SK-N-SH (cell line): ENCODE measurements at regions not wholly inside any gene's neighbourhood (a gene's known extent, or its start where the extent isn't known, plus 50 kb on each side); places are given as distances from the start of the nearest gene placed in this dataset.

Experiments
- CTCF ChIA-PET: fragments of 300-600, 350-600 bp; formaldehyde crosslinking; extraction: SDS; loops from one replicate; lab custom pipeline; 2021; lab: Yijun Ruan, JAX
- POLR2A ChIA-PET: fragments of 350-600 bp; sonication (Branson Sonifier 250); formaldehyde crosslinking; extraction: SDS; loops from one replicate; lab custom pipeline; 2020; ENCODE audit warnings: antibody characterized with exemption, inconsistent platforms; lab: Yijun Ruan, JAX
- DNase-seq: peaks from one replicate; pipeline ENCODE4 v3.0.0; 2012
- H2AFZ ChIP-seq: fragments of 200-600 bp; sonication (generic); 2 replicates; pipeline ENCODE4 v1.8.1; 2016; ENCODE audit warnings: antibody characterized with exemption, mild to moderate bottlenecking, low read depth
- H3F3A ChIP-seq: fragments of 200-600 bp; sonication (generic); replicated peaks from 2 replicates; pipeline ENCODE3; 2016; ENCODE audit warnings: antibody characterized with exemption, mild to moderate bottlenecking; ENCODE audit not compliant: insufficient read depth
- H3K27ac ChIP-seq, 2 experiments: fragments of 200-500 bp in 1 of 2; fragments of 200-600 bp in 1 of 2; sonication (Bioruptor generic) in 1 of 2; sonication (generic), shearing (Covaris generic) in 1 of 2; 2 replicates each; pipeline versions ENCODE4 v1.5.1 to v1.6.1; 2014 to 2016; ENCODE audit warnings: low read depth in 2 of 2, inconsistent platforms in 1 of 2, low read length in 1 of 2, mild to moderate bottlenecking in 1 of 2, mixed read lengths in 1 of 2
- H3K27me3 ChIP-seq: fragments of 200-600 bp; sonication (generic), shearing (Covaris generic); 2 replicates; pipeline ENCODE4 v1.6.1; 2016; ENCODE audit warnings: mixed run types; ENCODE audit not compliant: insufficient read depth
- H3K36me3 ChIP-seq, 2 experiments: fragments of 200-500 bp in 1 of 2; fragments of 200-600 bp in 1 of 2; sonication (Bioruptor generic) in 1 of 2; sonication (generic) in 1 of 2; replicated peaks in 1 of 2; 2 replicates each; pipeline versions ENCODE3 to v1.5.1; 2014 to 2016; ENCODE audit warnings: low read length in 1 of 2, mild to moderate bottlenecking in 1 of 2; ENCODE audit not compliant: insufficient read depth in 2 of 2, control insufficient read depth in 1 of 2
- H3K4me1 ChIP-seq, 2 experiments: fragments of 200-500 bp in 1 of 2; fragments of 200-600 bp in 1 of 2; sonication (Bioruptor generic) in 1 of 2; sonication (generic), shearing (Covaris generic) in 1 of 2; 2 replicates each; pipeline versions ENCODE4 v1.5.1 to v1.6.1; 2014 to 2016; ENCODE audit warnings: low read depth in 1 of 2, low read length in 1 of 2, mixed run types in 1 of 2; ENCODE audit not compliant: insufficient read depth in 2 of 2, control insufficient read depth in 1 of 2
- H3K4me2 ChIP-seq: fragments of 200-600 bp; sonication (generic), shearing (Covaris generic); 2 replicates; pipeline ENCODE4 v1.6.1; 2017; ENCODE audit warnings: mixed run types
- H3K4me3 ChIP-seq, 2 experiments: fragments of 200-500 bp in 1 of 2; fragments of 200-600 bp in 1 of 2; sonication (Bioruptor generic) in 1 of 2; sonication (generic), shearing (Covaris generic) in 1 of 2; 2 replicates each; pipeline versions ENCODE4 v1.5.1 to v1.8.1; 2014 to 2016; ENCODE audit warnings: low read depth in 2 of 2, inconsistent platforms in 1 of 2, low read length in 1 of 2, mild to moderate bottlenecking in 1 of 2, mixed read lengths in 1 of 2, moderate library complexity in 1 of 2
- H3K79me2 ChIP-seq: fragments of 200-600 bp; sonication (generic); 2 replicates; pipeline ENCODE4 v1.8.1; 2017; ENCODE audit warnings: mild to moderate bottlenecking; ENCODE audit not compliant: insufficient read depth
- H3K9ac ChIP-seq: fragments of 200-600 bp; sonication (generic); 2 replicates; pipeline ENCODE4 v1.6.1; 2017; ENCODE audit warnings: mixed run types
- H3K9me2 ChIP-seq: fragments of 200-600 bp; sonication (generic); 2 replicates; pipeline ENCODE4 v1.6.1; 2017; ENCODE audit warnings: mixed run types
- H3K9me3 ChIP-seq: fragments of 200-600 bp; sonication (generic); 2 replicates; pipeline ENCODE4 v1.6.1; 2017; ENCODE audit warnings: mixed run types, mild to moderate bottlenecking, moderate library complexity
- H4K20me1 ChIP-seq: fragments of 200-600 bp; sonication (generic); 2 replicates; pipeline ENCODE4 v1.6.1; 2017; ENCODE audit warnings: mild to moderate bottlenecking, mixed run types; ENCODE audit not compliant: insufficient read depth
- ELF1 ChIP-seq: IDR thresholded peaks from 2 replicates; pipeline ENCODE4 v1.4.0; 2012
- EP300 ChIP-seq, 2 experiments: IDR thresholded peaks; 2 replicates each; pipeline versions ENCODE4 v1.4.0 to v1.6.1; 2012; ENCODE audit warnings: borderline replicate concordance in 1 of 2, low read depth in 1 of 2, low read length in 1 of 2
- FOSL2 ChIP-seq: IDR thresholded peaks from 2 replicates; pipeline ENCODE4 v1.4.0; 2012; ENCODE audit warnings: low read depth, mild to moderate bottlenecking, moderate library complexity, borderline replicate concordance
- FOXM1 ChIP-seq: IDR thresholded peaks from 2 replicates; pipeline ENCODE4 v1.4.0; 2012; ENCODE audit warnings: low read depth, mild to moderate bottlenecking
- GATA2 ChIP-seq: sonication (generic); formaldehyde crosslinking; IDR thresholded peaks from 2 replicates; pipeline ENCODE4 v1.5.0; 2020; ENCODE audit warnings: mild to moderate bottlenecking, missing genetic modification reagents
- JUND ChIP-seq: IDR thresholded peaks from 2 replicates; pipeline ENCODE4 v1.4.0; 2012
- MXI1 ChIP-seq: IDR thresholded peaks from 2 replicates; pipeline ENCODE4 v1.6.1; 2012; ENCODE audit warnings: mild to moderate bottlenecking, low read depth, low read length, improper control_type of control experiment
- NFIC ChIP-seq: IDR thresholded peaks from 2 replicates; pipeline ENCODE4 v1.4.0; 2012; ENCODE audit warnings: borderline replicate concordance
- PBX3 ChIP-seq: IDR thresholded peaks from 2 replicates; pipeline ENCODE4; 2012
- POLR2AphosphoS5 ChIP-seq: IDR thresholded peaks from 2 replicates; pipeline ENCODE4 v1.6.1; 2012; ENCODE audit warnings: low read depth, low read length
- SIN3A ChIP-seq: IDR thresholded peaks from 2 replicates; pipeline ENCODE4 v1.6.1; 2012; ENCODE audit warnings: low read depth, mild to moderate bottlenecking, low read length, moderate library complexity, borderline replicate concordance
- TCF12 ChIP-seq: IDR thresholded peaks from 2 replicates; pipeline ENCODE4 v1.4.0; 2012
- TEAD4 ChIP-seq: IDR thresholded peaks from 2 replicates; pipeline ENCODE4 v1.4.0; 2012; ENCODE audit warnings: mild to moderate bottlenecking, borderline replicate concordance; ENCODE audit not compliant: insufficient read depth
- USF1 ChIP-seq: IDR thresholded peaks from 2 replicates; pipeline ENCODE4 v1.4.0; 2012; ENCODE audit warnings: low read depth, borderline replicate concordance
- WGBS: methylation state at CpG from one replicate; pipeline ENCODE4 v1.1.6; 2017; ENCODE audit warnings: low lambda C conversion rate; 5-methylcytosine and 5-hydroxymethylcytosine counted together

- peak; percentile 33; the same call in 1 of the 2 replicates for TF ChIP-seq GATA2 (CRISPR knock-in tag)
- TF ChIP-seq MXI1 = no peak
- TF ChIP-seq EP300 (IDR thresholded peaks at IDR 0.05; ENCODE audit: borderline replicate concordance in 1 of 2, low read depth in 1 of 2, low read length in 1 of 2) = peak in 1 of 2 experiments; percentile 41; a peak in 1 of 4 replicates
- TF ChIP-seq, all 33 proteins: peak for 2
- Histone ChIP-seq H3K9me2 (no peaks in the 10 kb centered on the region), H3K27ac (no peak overlapping the region; a peak in 1 of 4 replicates), H4K20me1 (no peaks in the 10 kb centered on the region), H3K79me2 (no peaks in the 10 kb centered on the region), H2AFZ (no peak overlapping the region), H3K4me1 (peaks cover 0 to 10% of the 10 kb centered on the region in 2 experiments; a peak in 3 of 4 replicates), H3K9me3 (no peaks in the 10 kb centered on the region), H3K36me3 (no peaks in the 10 kb centered on the region), H3K9ac (no peak overlapping the region), H3F3A (peaks cover 10% of the 10 kb centered on the region), H3K4me2 (no peak overlapping the region), H3K4me3 (no peak overlapping the region), H3K27me3 (no peaks in the 10 kb centered on the region)
- peak; percentile 18 for DNase-seq
- POLR2A ChIA-PET = no interaction called here
- 55% methylated on average over 1 of the region's 1 CpG for WGBS
- CTCF ChIA-PET = interaction anchor here (0.8 kb wide), 1 partner anchor 158 kb away, joined by 3 read pairs; no protein-coding TSS in a partner anchor
These were observed 203.4 kb downstream of the SLC39A8 start for GRCh38 chr4:102141842-102142241.

- ChIA-PET POLR2A (no interaction called here), CTCF (no interaction called here)
- H3K4me1 ChIP-seq = peaks cover 0 to 10% of the 10 kb centered on the region in 2 experiments; a peak in 3 of 4 replicates
- H3K4me3 ChIP-seq = no peak overlapping the region
- peak overlapping the region; percentile 67 to 69; a peak in 3 of 4 replicates for H3K27ac ChIP-seq
- no peaks in the 10 kb centered on the region for H3K9me2 ChIP-seq
- no peaks in the 10 kb centered on the region for H4K20me1 ChIP-seq
- no peak overlapping the region for H2AFZ ChIP-seq
- H3K27me3 ChIP-seq = no peaks in the 10 kb centered on the region
- WGBS = 29% methylated on average over 1 of the region's 1 CpG
- no peaks in the 10 kb centered on the region for H3K79me2 ChIP-seq
- DNase-seq = no peak
- no peak overlapping the region for H3K9ac ChIP-seq
- H3F3A ChIP-seq = peaks cover 10% of the 10 kb centered on the region
- H3K9me3 ChIP-seq = no peaks in the 10 kb centered on the region
- H3K4me2 ChIP-seq = no peak overlapping the region
- TF ChIP-seq ELF1 (no peak), FOSL2 (peak; percentile 38; the same call in 1 of the 2 replicates), USF1 (no peak), TEAD4 (peak; percentile 53; the same call in 1 of the 2 replicates), SIN3A (peak; percentile 53; the same call in 1 of the 2 replicates), GATA2 (CRISPR knock-in tag) (no peak), FOXM1 (peak; percentile 79), PBX3 (peak; percentile 95), POLR2AphosphoS5 (peak; percentile 15; the same call in 1 of the 2 replicates), JUND (peak; percentile 82), NFIC (peak; percentile 67), TCF12 (peak; percentile 77), EP300 (IDR thresholded peaks at IDR 0.05; ENCODE audit: borderline replicate concordance in 1 of 2, low read depth in 1 of 2, low read length in 1 of 2) (peak in 1 of 2 experiments; percentile 79; a peak in 2 of 4 replicates)
- TF ChIP-seq, all 33 proteins: peak for 10
- no peaks in the 10 kb centered on the region for H3K36me3 ChIP-seq
These were observed 205.3 kb downstream of the SLC39A8 start for GRCh38 chr4:102139932-102140331.
